GM12878 (cell line): ENCODE measurements at regions not wholly inside any gene's neighbourhood (a gene's known extent, or its start where the extent isn't known, plus 50 kb on each side); places are given as distances from the start of the nearest gene placed in this dataset.

ENCODE experiments used
- ATAC-seq: fragments of 200-7000 bp; cut with Tn5 transposase; 3 replicates; pipeline ENCODE4 v1.9.1; 2020; ENCODE audit warnings: mild to moderate bottlenecking, moderate library complexity
- BruUV-seq: library from RNA; stranded (reverse); fragments of 400-500 nt; replicated peaks from 2 replicates; lab custom pipeline; 2021; lab: Mats Ljungman, UMichigan
- CTCF ChIA-PET: fragments of 300-600 bp; sonication (Branson Sonifier 250); formaldehyde crosslinking; extraction: SDS; loops from one replicate; lab custom pipeline; 2021; ENCODE audit warnings: inconsistent platforms; lab: Yijun Ruan, JAX
- POLR2A ChIA-PET: fragments of 350-600 bp; formaldehyde crosslinking; extraction: SDS; loops from one replicate; lab custom pipeline; 2021; ENCODE audit warnings: inconsistent platforms; lab: Charles Lee
- RAD21 ChIA-PET: fragments of 300-600 bp; sonication (Branson Sonifier 250); formaldehyde crosslinking; loops from one replicate; lab custom pipeline; 2023; ENCODE audit warnings: antibody characterized with exemption; ENCODE audit not compliant: unreplicated experiment; lab: Charles Lee
- SMC1A ChIA-PET: fragments of 300-600 bp; sonication (Branson Sonifier 250); formaldehyde crosslinking; loops from one replicate; lab custom pipeline; 2023; ENCODE audit not compliant: unreplicated experiment, uncharacterized antibody; lab: Charles Lee
- DNase-seq: peaks from one replicate; pipeline ENCODE4 v3.0.0-alpha.2; 2011; ENCODE audit warnings: low read depth, low spot score
- FAIRE-seq: peaks from 3 replicates; lab custom pipeline; 2011; peaks lifted over from hg19 to GRCh38; lab: Jason Lieb, UNC
- H2AFZ ChIP-seq: 2 replicates; pipeline ENCODE4 v1.6.0; 2011; ENCODE audit warnings: low read depth, low read length, control low read depth; ENCODE audit not compliant: control insufficient read depth
- H3K27ac ChIP-seq: 2 replicates; pipeline ENCODE4 v1.5.1; 2011; ENCODE audit warnings: control low read depth; ENCODE audit not compliant: control insufficient read depth, insufficient read depth
- H3K27me3 ChIP-seq, 2 experiments: replicated peaks in 1 of 2; 2 replicates each; pipeline versions ENCODE4 v1.6.0 to v1.6.1; 2011; ENCODE audit warnings: low read length in 1 of 2; ENCODE audit not compliant: control insufficient read depth in 2 of 2, insufficient read depth in 2 of 2
- H3K36me3 ChIP-seq, 2 experiments: 2 replicates each; pipeline ENCODE4 v1.5.1; 2011; ENCODE audit warnings: low read length in 1 of 2; ENCODE audit not compliant: control insufficient read depth in 2 of 2, insufficient read depth in 2 of 2
- H3K4me1 ChIP-seq: 2 replicates; pipeline ENCODE4 v1.6.1; 2011; ENCODE audit warnings: mild to moderate bottlenecking, low read length, moderate library complexity, mixed read lengths; ENCODE audit not compliant: control insufficient read depth, insufficient read depth
- H3K4me2 ChIP-seq: 2 replicates; pipeline ENCODE4 v1.6.0; 2011; ENCODE audit warnings: control low read depth; ENCODE audit not compliant: control insufficient read depth, insufficient read depth
- H3K4me3 ChIP-seq: fragments of 200-600 bp; sonication (generic); 2 replicates; pipeline ENCODE4 v1.5.1; 2016
- H3K79me2 ChIP-seq: 2 replicates; pipeline ENCODE4 v1.6.0; 2011; ENCODE audit warnings: low read length; ENCODE audit not compliant: control insufficient read depth, insufficient read depth
- H3K9ac ChIP-seq: 2 replicates; pipeline ENCODE4 v1.8.0; 2011; ENCODE audit warnings: low read length, control low read depth, mixed read lengths; ENCODE audit not compliant: control insufficient read depth, insufficient read depth
- H3K9me3 ChIP-seq: replicated peaks from 3 replicates; pipeline ENCODE4 v1.5.1; 2011; ENCODE audit warnings: mild to moderate bottlenecking, low read length; ENCODE audit not compliant: control insufficient read depth, insufficient read depth
- H4K20me1 ChIP-seq: 2 replicates; pipeline ENCODE4 v1.6.0; 2011; ENCODE audit not compliant: control insufficient read depth, insufficient read depth
- CBFB ChIP-seq: IDR thresholded peaks from 2 replicates; pipeline ENCODE4 v1.6.1; 2016; ENCODE audit warnings: antibody characterized with exemption, low read depth
- EED ChIP-seq: sonication (generic); IDR thresholded peaks from 2 replicates; pipeline ENCODE4 v1.6.1; 2016; ENCODE audit warnings: antibody characterized with exemption, low read depth
- ETV6 ChIP-seq, 2 experiments: fragments of 450-650 bp in 1 of 2; IDR thresholded peaks in 1 of 2; conservative IDR thresholded peaks in 1 of 2; 2 replicates each; pipeline ENCODE4 v1.6.1; 2014; ENCODE audit warnings: antibody characterized with exemption in 1 of 2, borderline replicate concordance in 1 of 2, low read depth in 1 of 2, mild to moderate bottlenecking in 1 of 2, moderate library complexity in 1 of 2
- NR2F1 ChIP-seq: fragments of 450-650 bp; conservative IDR thresholded peaks from 2 replicates; pipeline ENCODE4 v1.6.1; 2017; ENCODE audit warnings: mild to moderate bottlenecking
- RAD51 ChIP-seq: fragments of 450-650 bp; IDR thresholded peaks from 2 replicates; pipeline ENCODE4 v1.6.1; 2016; ENCODE audit warnings: moderate library complexity, mild to moderate bottlenecking, inconsistent platforms
- RB1 ChIP-seq: fragments of 450-650 bp; formaldehyde crosslinking; IDR thresholded peaks from 2 replicates; pipeline ENCODE4 v1.6.1; 2017; ENCODE audit warnings: mild to moderate bottlenecking, borderline replicate concordance
- REST ChIP-seq: IDR thresholded peaks from 2 replicates; pipeline ENCODE4 v1.6.1; 2012; ENCODE audit warnings: mild to moderate bottlenecking, low read depth, low read length
- TBL1XR1 ChIP-seq: IDR thresholded peaks from 2 replicates; pipeline ENCODE4 v1.6.1; 2012; ENCODE audit warnings: low read depth, low read length, improper control_type of control experiment
- TCF7 ChIP-seq: IDR thresholded peaks from 2 replicates; pipeline ENCODE4 v1.6.1; 2014; ENCODE audit warnings: antibody characterized with exemption, borderline replicate concordance
- ZBTB4 ChIP-seq: fragments of 450-650 bp; formaldehyde crosslinking; IDR thresholded peaks from 2 replicates; pipeline ENCODE4 v1.4.0; 2022; ENCODE audit warnings: mild to moderate bottlenecking, moderate library complexity
- WGBS: methylation state at CpG from one replicate; pipeline ENCODE4 v1.1.6; 2016; ENCODE audit warnings: low lambda C conversion rate; ENCODE audit not compliant: insufficient replicate concordance, insufficient coverage; ENCODE audit errors: missing lambda C conversion rate; 5-methylcytosine and 5-hydroxymethylcytosine counted together
- in situ Hi-C: fragments of 300-500 bp; cut with MboI; formaldehyde crosslinking; loops from 9 replicates; pipeline ENCODE4 v1.14.3; 2018; ENCODE audit warnings: mixed read lengths
- intact Hi-C: fragments of 100-400 bp; cut with micrococcal nuclease; formaldehyde crosslinking; loops from one replicate; pipeline ENCODE4 v1.14.2; 2022; ENCODE audit not compliant: unreplicated experiment

GRCh38 chrX:119303137-119303536 is 67.1 kb downstream of the PGRMC1 start:
- Histone ChIP-seq H2AFZ (no peak overlapping the region), H3K4me1 (no peaks in the 10 kb centered on the region), H3K27me3 (no peaks in the 10 kb centered on the region), H3K79me2 (no peaks in the 10 kb centered on the region), H3K9me3 (no peaks in the 10 kb centered on the region), H3K4me2 (no peak overlapping the region), H3K9ac (no peak overlapping the region), H4K20me1 (no peaks in the 10 kb centered on the region), H3K36me3 (no peaks in the 10 kb centered on the region), H3K27ac (no peak overlapping the region), H3K4me3 (no peak overlapping the region)
- no TSS peak for BruUV-seq
- TF ChIP-seq CBFB (no peak), EED (no peak), RB1 (no peak), TCF7 (no peak)
- DNase-seq: no peak
- intact Hi-C loops: no loop called here
- ChIA-PET CTCF (no interaction called here), RAD21 (no interaction called here), SMC1A (interaction anchor here (0.6 kb wide), 1 partner anchor 38 kb away, joined by 3 read pairs; no protein-coding TSS in a partner anchor), POLR2A (no interaction called here)
- no peak for FAIRE-seq
- WGBS: 0% methylated on average over 1 of the region's 1 CpG
- in situ Hi-C loops: no loop called here
- ATAC-seq: no peak

DNA sequence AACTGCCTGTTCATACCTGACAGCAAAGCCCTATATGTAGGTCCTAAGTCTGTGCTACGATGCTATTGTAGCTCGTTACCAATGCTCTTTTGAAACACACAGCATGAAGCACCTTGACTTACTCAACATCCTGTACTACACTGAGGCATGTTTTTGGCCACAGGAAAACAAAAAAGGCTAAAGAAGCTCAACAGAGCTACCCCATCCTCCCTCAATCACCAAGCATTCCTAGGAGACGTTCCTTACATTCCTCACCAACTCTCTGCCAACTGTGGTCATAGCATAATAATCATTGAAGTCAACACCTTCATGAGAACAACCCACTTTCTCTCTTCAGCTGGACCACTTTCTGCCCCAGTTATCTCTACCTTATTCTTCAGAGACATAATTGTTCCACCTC is 73.7 kb upstream of the SLC25A43 start:
- BruUV-seq: no TSS peak
- H2AFZ ChIP-seq: no peak overlapping the region
- intact Hi-C loops: no loop called here
- FAIRE-seq: no peak
- in situ Hi-C loops: no loop called here
- ChIA-PET RAD21 (no interaction called here), CTCF (no interaction called here), SMC1A (no interaction called here), POLR2A (no interaction called here)
- no peak overlapping the region for H3K4me2 ChIP-seq
- H4K20me1 ChIP-seq: no peaks in the 10 kb centered on the region
- H3K36me3 ChIP-seq: no peaks in the 10 kb centered on the region
- no peak overlapping the region for H3K9ac ChIP-seq
- 20% methylated on average over 3 of the region's 3 CpGs for WGBS
- H3K27me3 ChIP-seq: no peaks in the 10 kb centered on the region
- H3K4me3 ChIP-seq: no peak overlapping the region
- H3K79me2 ChIP-seq: no peaks in the 10 kb centered on the region
- H3K9me3 ChIP-seq: no peaks in the 10 kb centered on the region
- no peak overlapping the region for H3K27ac ChIP-seq
- H3K4me1 ChIP-seq: no peaks in the 10 kb centered on the region
- no peak for DNase-seq
- ATAC-seq: no peak
- TF ChIP-seq REST (no peak), RAD51 (no peak), NR2F1 (no peak), TBL1XR1 (no peak), ZBTB4 (CRISPR knock-in tag) (no peak), ETV6 (conservative IDR thresholded peaks at IDR 0.05 in 1 of 2, IDR thresholded peaks at IDR 0.05 in 1 of 2; ENCODE audit: borderline replicate concordance in 1 of 2, low read depth in 1 of 2) (no peak)
